ENCODE measurements at regions not wholly inside any gene's neighbourhood (a gene's known extent, or its start where the extent isn't known, plus 50 kb on each side); places are given as distances from the start of the nearest gene placed in this dataset.

DNA sequence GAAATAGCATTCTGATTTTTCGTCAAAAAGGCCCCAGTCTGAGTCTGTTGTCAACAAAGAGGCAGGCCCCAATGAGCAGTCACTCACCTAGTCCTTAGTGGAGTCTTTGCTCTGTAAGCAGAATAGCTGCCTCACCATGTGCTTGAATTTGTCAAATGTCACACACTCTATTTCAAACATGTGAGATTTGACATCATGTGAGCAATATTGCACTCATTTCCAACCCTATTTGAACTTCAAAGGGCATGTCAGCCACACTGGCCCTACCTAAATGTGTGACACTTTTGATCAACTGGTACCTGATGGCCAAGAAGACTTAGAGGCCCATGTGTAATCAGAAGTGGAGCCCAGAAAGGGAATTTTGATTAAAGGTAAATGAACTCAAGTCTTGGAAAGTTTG is 59.4 kb upstream of the PLAC1 start:
- no peak for DNase-seq (ENCODE audit: low spot score)

DNA sequence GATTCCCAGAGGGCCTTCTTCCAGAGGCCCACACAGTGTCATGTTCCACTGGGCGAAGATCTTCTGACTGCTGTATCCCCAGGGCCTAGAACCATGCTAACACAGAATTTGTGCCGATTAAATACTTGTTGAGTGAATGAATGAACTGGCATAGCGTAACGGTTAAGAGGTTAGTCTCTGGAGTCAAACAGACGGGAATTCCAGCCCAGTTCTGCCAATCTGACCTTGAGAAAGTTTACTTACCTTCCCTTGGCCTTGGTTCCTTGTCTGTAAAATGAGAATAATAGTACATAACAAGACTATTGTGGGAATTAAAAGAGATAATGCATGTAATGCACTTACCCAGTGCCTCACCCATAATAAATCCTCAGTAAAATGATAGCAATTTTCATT is 58.3 kb upstream of the PLAC1 start:
- no peak for DNase-seq (ENCODE audit: low spot score)

- no peak for DNase-seq (ENCODE audit: low spot score)
Observed at GRCh38 chrX:134715930-134716619, 57.8 kb upstream of the PLAC1 start.

DNA sequence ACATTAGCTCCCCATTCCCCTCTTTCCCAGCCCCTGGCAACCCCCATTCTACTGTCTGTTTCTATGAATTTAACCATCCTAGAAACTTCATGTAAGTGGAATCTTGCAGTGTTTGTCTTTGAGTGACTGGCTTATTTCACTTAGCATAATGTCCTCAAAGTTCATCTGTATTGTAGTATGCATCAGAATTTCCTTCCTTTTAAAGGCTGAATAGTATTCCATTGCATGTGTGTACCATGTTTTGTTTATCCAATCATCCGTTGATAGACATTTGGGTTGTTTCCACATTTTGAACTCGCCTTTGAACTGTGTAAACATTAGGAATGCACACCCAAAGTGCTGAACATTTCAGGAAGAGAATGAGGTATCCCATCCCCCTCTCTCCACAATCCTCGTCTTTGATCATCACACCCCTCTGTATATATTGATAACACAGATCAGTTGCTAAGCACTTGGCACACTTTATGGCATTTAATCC is 56.4 kb upstream of the PLAC1 start:
- DNase-seq (ENCODE audit: low spot score) = no peak

DNA sequence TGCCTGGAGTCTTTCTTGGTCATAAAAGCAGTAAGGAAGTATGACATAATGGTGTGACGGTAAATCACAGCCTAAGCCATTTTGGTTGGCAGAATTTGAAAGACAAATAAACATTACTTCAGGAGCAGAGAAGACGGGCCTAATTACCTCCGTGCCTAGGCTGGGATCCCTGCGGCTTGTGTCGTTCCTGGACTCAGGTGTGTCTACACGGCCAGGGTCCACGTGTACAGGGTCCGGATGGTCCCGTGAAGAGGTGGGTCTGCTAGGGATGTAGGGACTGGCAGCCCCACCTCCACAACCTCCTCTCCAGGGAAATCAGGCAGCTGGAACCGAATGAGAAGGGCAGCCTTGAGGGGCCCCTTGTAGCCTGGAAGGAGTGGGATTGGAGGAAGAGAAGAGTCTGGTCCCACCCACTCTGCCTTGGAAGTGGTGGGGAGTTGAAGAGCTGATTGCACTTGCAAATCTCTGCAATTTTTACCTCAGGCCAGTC is 55.4 kb upstream of the PLAC1 start:
- no peak for DNase-seq (ENCODE audit: low spot score)

DNA sequence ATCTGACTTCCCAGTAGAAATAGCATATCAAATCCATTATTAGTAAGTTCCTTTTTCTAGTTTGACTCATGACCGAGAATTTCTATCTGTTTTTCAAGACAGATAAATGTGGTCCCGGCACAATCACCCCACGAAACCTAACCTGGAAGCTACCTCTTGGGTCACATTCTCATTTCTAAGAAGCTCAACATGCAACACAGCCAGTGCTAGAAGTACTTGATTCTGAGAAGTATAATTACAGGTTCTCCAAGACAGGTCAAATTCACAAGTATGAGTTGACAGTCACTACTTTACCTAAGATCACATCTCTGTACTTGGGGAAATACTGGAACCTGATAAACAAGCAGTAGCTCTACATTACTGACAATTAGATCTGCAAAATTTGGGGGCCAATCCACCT is 54.0 kb upstream of the PLAC1 start:
- DNase-seq (ENCODE audit: low spot score) = no peak

DNA sequence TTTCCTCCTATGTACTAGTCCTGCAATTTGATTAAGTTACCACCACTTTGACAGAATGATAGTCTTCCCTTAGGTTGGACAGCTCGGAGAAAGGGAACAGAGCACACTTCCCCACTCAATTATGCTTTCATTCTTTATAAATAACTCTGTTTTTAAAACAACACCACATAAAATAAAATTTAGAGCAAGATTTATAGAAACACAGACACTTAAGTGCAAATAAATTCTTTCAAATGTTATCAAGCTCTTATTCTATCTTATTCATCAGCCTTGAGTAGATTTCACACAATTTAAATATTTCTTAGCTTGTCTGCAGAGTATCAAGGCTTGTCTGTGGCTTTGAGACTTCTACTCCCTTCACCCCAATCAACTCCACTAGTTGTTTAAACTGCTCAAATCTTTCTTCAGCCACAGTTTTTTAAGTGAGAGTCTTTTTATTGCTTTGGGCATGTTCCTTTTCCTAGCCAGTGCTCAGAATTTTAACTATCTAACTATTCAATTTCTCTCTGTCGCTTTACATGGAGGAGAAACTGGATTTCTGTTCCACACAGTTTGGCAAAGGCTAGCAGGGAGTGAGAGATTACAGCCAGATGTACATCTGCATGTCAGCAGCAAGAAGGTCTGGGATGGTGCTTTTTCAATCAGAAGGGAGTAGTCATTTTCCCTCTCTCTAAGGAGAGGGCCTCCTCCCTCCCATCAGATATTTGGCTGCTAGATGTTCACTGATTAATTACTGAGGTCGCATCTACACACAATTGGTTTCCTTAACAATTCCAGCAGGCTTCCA is 53.1 kb upstream of the PLAC1 start:
- no peak for DNase-seq (ENCODE audit: low spot score)
